HG03025 (cell line): ENCODE measurements at regions not wholly inside any gene's neighbourhood (a gene's known extent, or its start where the extent isn't known, plus 50 kb on each side); places are given as distances from the start of the nearest gene placed in this dataset.
"Not testable (repeated sequence)": the region's sequence is repeated elsewhere in the genome, so short reads cannot be mapped to it uniquely, and the experiment has no call there.

ENCODE experiments used
- ATAC-seq: cut with Tn5 transposase; IDR thresholded peaks from one replicate; pipeline ENCODE4 v1.9.1; 2021; ENCODE audit warnings: mild to moderate bottlenecking, moderate library complexity; ENCODE audit not compliant: unreplicated experiment, low FRiP score

- ATAC-seq, result no peak
These were observed 104.4 kb upstream of the ZBTB20 start for GRCh38 chr3:115251509-115251908.

GRCh38 chr3:115252679-115253078, 105.6 kb upstream of the ZBTB20 start:
- no peak for ATAC-seq

GRCh38 chr3:115254492-115255196, 107.6 kb upstream of the ZBTB20 start:
- no peak for ATAC-seq

GRCh38 chr3:115255197-115255585, 108.1 kb upstream of the ZBTB20 start:
- ATAC-seq, result no peak

GRCh38 chr3:115270849-115271248, 123.8 kb upstream of the ZBTB20 start:
- no peak for ATAC-seq

GRCh38 chr3:115272036-115272824, 125.1 kb upstream of the ZBTB20 start:
- ATAC-seq, result no peak

- ATAC-seq, result no peak
These were observed 128.8 kb upstream of the ZBTB20 start for GRCh38 chr3:115275896-115276295.

- no peak for ATAC-seq
These were observed 132.9 kb upstream of the ZBTB20 start for GRCh38 chr3:115279939-115280338.

- ATAC-seq, result no peak
These were observed 133.4 kb upstream of the ZBTB20 start for GRCh38 chr3:115280506-115280905.

- ATAC-seq, result no peak
These were observed 134.9 kb upstream of the ZBTB20 start for GRCh38 chr3:115281697-115282675.

- no peak for ATAC-seq
These were observed 137.9 kb upstream of the ZBTB20 start for GRCh38 chr3:115284980-115285379.

GRCh38 chr3:115286529-115287197, 139.6 kb upstream of the ZBTB20 start:
- ATAC-seq, result no peak

GRCh38 chr3:115287198-115287597, 140.1 kb upstream of the ZBTB20 start:
- no peak for ATAC-seq

GRCh38 chr3:115292131-115292530, 145.0 kb upstream of the ZBTB20 start:
- ATAC-seq, result no peak

- ATAC-seq, result no peak
These were observed 145.6 kb upstream of the ZBTB20 start for GRCh38 chr3:115292677-115293165.

GRCh38 chr3:115293321-115293720, 146.2 kb upstream of the ZBTB20 start:
- no peak for ATAC-seq

- ATAC-seq, result no peak
These were observed 154.3 kb upstream of the ZBTB20 start for GRCh38 chr3:115301364-115301860.

- not testable (repeated sequence) for ATAC-seq
These were observed 170.9 kb upstream of the ZBTB20 start for GRCh38 chr3:115317953-115318352.

GRCh38 chr3:115321400-115321805, 174.3 kb upstream of the ZBTB20 start:
- ATAC-seq, result no peak

GRCh38 chr3:115322901-115323300, 175.8 kb upstream of the ZBTB20 start:
- no peak for ATAC-seq
